PC-3 (cell line): ENCODE measurements at regions not wholly inside any gene's neighbourhood (a gene's known extent, or its start where the extent isn't known, plus 50 kb on each side); places are given as distances from the start of the nearest gene placed in this dataset.
"Not testable (repeated sequence)": the region's sequence is repeated elsewhere in the genome, so short reads cannot be mapped to it uniquely, and the experiment has no call there.

ENCODE experiments used
- CTCF ChIP-seq: fragments of 300-600 bp; sonication (generic); conservative IDR thresholded peaks from 2 replicates; pipeline ENCODE4 v1.5.1; 2017; ENCODE audit warnings: antibody characterized with exemption, low read depth, mild to moderate bottlenecking, low read length
- EZH2phosphoT487 ChIP-seq: fragments of 300-600 bp; sonication (generic); IDR thresholded peaks from 2 replicates; pipeline ENCODE4 v1.6.1; 2018; ENCODE audit warnings: mild to moderate bottlenecking, antibody characterized with exemption, low read length, borderline replicate concordance

- not testable (repeated sequence) for TF ChIP-seq CTCF, EZH2phosphoT487
These were observed 767.0 kb downstream of the LUZP2 start for GRCh38 chr11:25263861-25264260.
